Choroid plexus epithelial cell (primary cell): ENCODE measurements at regions not wholly inside any gene's neighbourhood (a gene's known extent, or its start where the extent isn't known, plus 50 kb on each side); places are given as distances from the start of the nearest gene placed in this dataset.

Experiments
- DNase-seq: peaks from one replicate; pipeline ENCODE4 v3.0.0-alpha.2; 2010; ENCODE audit warnings: low read depth
- H3K4me3 ChIP-seq: 2 replicates; pipeline ENCODE4 v1.5.1; 2011; ENCODE audit warnings: low read depth, mild to moderate bottlenecking, control low read depth, low read length, moderate library complexity
- TF ChIP-seq, protein P1 (sequence below): conservative IDR thresholded peaks from 2 replicates; pipeline ENCODE4 v1.5.1; 2011; ENCODE audit warnings: low read depth, mild to moderate bottlenecking, control low read depth, inconsistent platforms, low read length, moderate library complexity

DNA sequence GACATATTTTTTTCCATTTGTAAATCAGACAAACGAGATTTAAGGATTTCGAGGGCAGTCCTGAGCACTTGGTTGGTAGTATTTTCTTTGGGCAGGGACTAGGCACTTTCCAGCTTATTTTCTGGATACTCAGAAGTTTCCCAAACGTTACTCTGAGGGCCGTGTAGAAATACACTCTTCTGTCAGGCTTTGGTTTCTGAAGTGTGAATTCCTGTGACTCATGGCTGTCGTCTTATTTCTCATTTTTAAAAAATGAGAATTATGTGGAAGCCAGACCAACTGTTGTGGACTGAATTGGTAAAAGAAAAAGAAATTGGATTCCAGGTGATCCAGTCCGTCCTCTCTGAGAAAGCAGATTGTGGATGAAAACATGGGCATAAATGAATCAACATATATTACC is 658.6 kb upstream of the FANCL start:
- H3K4me3 ChIP-seq: no peak overlapping the region
- peak; percentile 57 for DNase-seq
- TF ChIP-seq, protein P1, sequence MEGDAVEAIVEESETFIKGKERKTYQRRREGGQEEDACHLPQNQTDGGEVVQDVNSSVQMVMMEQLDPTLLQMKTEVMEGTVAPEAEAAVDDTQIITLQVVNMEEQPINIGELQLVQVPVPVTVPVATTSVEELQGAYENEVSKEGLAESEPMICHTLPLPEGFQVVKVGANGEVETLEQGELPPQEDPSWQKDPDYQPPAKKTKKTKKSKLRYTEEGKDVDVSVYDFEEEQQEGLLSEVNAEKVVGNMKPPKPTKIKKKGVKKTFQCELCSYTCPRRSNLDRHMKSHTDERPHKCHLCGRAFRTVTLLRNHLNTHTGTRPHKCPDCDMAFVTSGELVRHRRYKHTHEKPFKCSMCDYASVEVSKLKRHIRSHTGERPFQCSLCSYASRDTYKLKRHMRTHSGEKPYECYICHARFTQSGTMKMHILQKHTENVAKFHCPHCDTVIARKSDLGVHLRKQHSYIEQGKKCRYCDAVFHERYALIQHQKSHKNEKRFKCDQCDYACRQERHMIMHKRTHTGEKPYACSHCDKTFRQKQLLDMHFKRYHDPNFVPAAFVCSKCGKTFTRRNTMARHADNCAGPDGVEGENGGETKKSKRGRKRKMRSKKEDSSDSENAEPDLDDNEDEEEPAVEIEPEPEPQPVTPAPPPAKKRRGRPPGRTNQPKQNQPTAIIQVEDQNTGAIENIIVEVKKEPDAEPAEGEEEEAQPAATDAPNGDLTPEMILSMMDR: no peak

GRCh38 chr2:58896638-58897037 is 655.5 kb upstream of the FANCL start:
- TF ChIP-seq, protein P1: no peak
- H3K4me3 ChIP-seq: no peak overlapping the region
- DNase-seq: peak; percentile 73

DNA sequence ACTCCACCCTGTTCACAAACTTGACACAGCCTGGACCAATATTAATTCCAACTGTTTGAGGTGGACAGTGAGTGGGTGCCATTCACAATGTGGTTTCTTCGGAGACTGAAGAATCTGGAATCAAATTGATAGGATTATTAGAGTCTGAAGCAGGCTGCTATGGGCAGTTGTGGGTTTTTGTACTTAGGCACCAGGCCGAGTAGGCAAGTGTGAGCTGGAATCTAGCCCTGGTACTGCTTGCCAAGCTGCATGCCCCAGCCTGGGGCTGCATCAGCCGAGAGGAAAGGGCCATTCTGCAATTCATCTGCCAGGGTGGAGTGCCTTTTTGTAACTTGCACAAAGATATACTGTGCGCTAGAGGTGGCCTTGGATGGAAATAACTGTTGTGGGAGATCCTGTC is 654.7 kb upstream of the FANCL start:
- TF ChIP-seq, protein P1: no peak
- DNase-seq: no peak
- no peak overlapping the region for H3K4me3 ChIP-seq

GRCh38 chr2:58893656-58894351 is 652.7 kb upstream of the FANCL start:
- no peak for DNase-seq

DNA sequence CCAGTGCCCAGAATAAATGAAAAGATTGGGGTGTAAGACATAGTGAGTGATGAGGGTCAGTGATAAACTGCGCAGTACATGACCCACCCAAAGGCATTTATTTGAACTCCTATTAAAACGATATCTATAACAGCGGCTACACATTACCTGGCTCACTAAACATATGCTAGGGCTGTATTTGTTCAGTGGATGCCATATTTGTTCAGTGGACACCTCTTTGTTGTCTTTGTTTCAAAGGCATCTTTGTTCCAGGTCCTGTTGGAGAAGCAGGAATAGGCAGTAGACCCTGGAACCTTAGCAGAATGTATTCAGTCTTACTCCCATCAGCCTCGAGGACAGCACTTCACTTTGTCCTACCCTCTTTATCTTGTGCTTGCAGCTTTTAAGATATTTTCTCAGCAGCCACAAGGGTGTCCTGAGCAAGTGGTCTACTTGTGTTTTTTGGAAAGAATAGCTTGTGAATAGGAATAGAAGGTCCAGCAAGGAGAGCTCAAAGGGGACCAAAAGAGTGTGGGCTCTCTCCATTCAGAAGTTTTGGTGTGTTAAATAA is 650.8 kb upstream of the FANCL start:
- TF ChIP-seq, protein P1: no peak
- no peak for DNase-seq
- H3K4me3 ChIP-seq: no peak overlapping the region

More at GRCh38 chr2:58893656-58894351, 652.7 kb upstream of the FANCL start:
- no peak overlapping the region for H3K4me3 ChIP-seq
- TF ChIP-seq, protein P1: no peak

- no peak for DNase-seq
- TF ChIP-seq, protein P1: no peak
- no peak overlapping the region for H3K4me3 ChIP-seq
Observed at GRCh38 chr2:58890865-58891525, 649.9 kb upstream of the FANCL start.
